GM12878 (cell line): ENCODE measurements at regions not wholly inside any gene's neighbourhood (a gene's known extent, or its start where the extent isn't known, plus 50 kb on each side); places are given as distances from the start of the nearest gene placed in this dataset.

Source experiments
- ATAC-seq: fragments of 200-7000 bp; cut with Tn5 transposase; 3 replicates; pipeline ENCODE4 v1.9.1; 2020; ENCODE audit warnings: mild to moderate bottlenecking, moderate library complexity
- BruUV-seq: library from RNA; stranded (reverse); fragments of 400-500 nt; replicated peaks from 2 replicates; lab custom pipeline; 2021; lab: Mats Ljungman, UMichigan
- CTCF ChIA-PET: fragments of 300-600 bp; sonication (Branson Sonifier 250); formaldehyde crosslinking; extraction: SDS; loops from one replicate; lab custom pipeline; 2021; ENCODE audit warnings: inconsistent platforms; lab: Yijun Ruan, JAX
- POLR2A ChIA-PET: fragments of 350-600 bp; formaldehyde crosslinking; extraction: SDS; loops from one replicate; lab custom pipeline; 2021; ENCODE audit warnings: inconsistent platforms; lab: Charles Lee
- RAD21 ChIA-PET: fragments of 300-600 bp; sonication (Branson Sonifier 250); formaldehyde crosslinking; loops from one replicate; lab custom pipeline; 2023; ENCODE audit warnings: antibody characterized with exemption; ENCODE audit not compliant: unreplicated experiment; lab: Charles Lee
- SMC1A ChIA-PET: fragments of 300-600 bp; sonication (Branson Sonifier 250); formaldehyde crosslinking; loops from one replicate; lab custom pipeline; 2023; ENCODE audit not compliant: unreplicated experiment, uncharacterized antibody; lab: Charles Lee
- DNase-seq: peaks from one replicate; pipeline ENCODE4 v3.0.0-alpha.2; 2011; ENCODE audit warnings: low read depth, low spot score
- FAIRE-seq: peaks from 3 replicates; lab custom pipeline; 2011; peaks lifted over from hg19 to GRCh38; lab: Jason Lieb, UNC
- H2AFZ ChIP-seq: 2 replicates; pipeline ENCODE4 v1.6.0; 2011; ENCODE audit warnings: low read depth, low read length, control low read depth; ENCODE audit not compliant: control insufficient read depth
- H3K27ac ChIP-seq: 2 replicates; pipeline ENCODE4 v1.5.1; 2011; ENCODE audit warnings: control low read depth; ENCODE audit not compliant: control insufficient read depth, insufficient read depth
- H3K27me3 ChIP-seq, 2 experiments: replicated peaks in 1 of 2; 2 replicates each; pipeline versions ENCODE4 v1.6.0 to v1.6.1; 2011; ENCODE audit warnings: low read length in 1 of 2; ENCODE audit not compliant: control insufficient read depth in 2 of 2, insufficient read depth in 2 of 2
- H3K36me3 ChIP-seq, 2 experiments: 2 replicates each; pipeline ENCODE4 v1.5.1; 2011; ENCODE audit warnings: low read length in 1 of 2; ENCODE audit not compliant: control insufficient read depth in 2 of 2, insufficient read depth in 2 of 2
- H3K4me1 ChIP-seq: 2 replicates; pipeline ENCODE4 v1.6.1; 2011; ENCODE audit warnings: mild to moderate bottlenecking, low read length, moderate library complexity, mixed read lengths; ENCODE audit not compliant: control insufficient read depth, insufficient read depth
- H3K4me2 ChIP-seq: 2 replicates; pipeline ENCODE4 v1.6.0; 2011; ENCODE audit warnings: control low read depth; ENCODE audit not compliant: control insufficient read depth, insufficient read depth
- H3K4me3 ChIP-seq: fragments of 200-600 bp; sonication (generic); 2 replicates; pipeline ENCODE4 v1.5.1; 2016
- H3K79me2 ChIP-seq: 2 replicates; pipeline ENCODE4 v1.6.0; 2011; ENCODE audit warnings: low read length; ENCODE audit not compliant: control insufficient read depth, insufficient read depth
- H3K9ac ChIP-seq: 2 replicates; pipeline ENCODE4 v1.8.0; 2011; ENCODE audit warnings: low read length, control low read depth, mixed read lengths; ENCODE audit not compliant: control insufficient read depth, insufficient read depth
- H3K9me3 ChIP-seq: replicated peaks from 3 replicates; pipeline ENCODE4 v1.5.1; 2011; ENCODE audit warnings: mild to moderate bottlenecking, low read length; ENCODE audit not compliant: control insufficient read depth, insufficient read depth
- H4K20me1 ChIP-seq: 2 replicates; pipeline ENCODE4 v1.6.0; 2011; ENCODE audit not compliant: control insufficient read depth, insufficient read depth
- CBX3 ChIP-seq: fragments of 200-600 bp; sonication (generic); IDR thresholded peaks from 2 replicates; pipeline ENCODE4 v1.6.1; 2016; ENCODE audit warnings: low read depth, borderline replicate concordance
- NFYB ChIP-seq: IDR thresholded peaks from 2 replicates; pipeline ENCODE4 v1.6.1; 2011; ENCODE audit warnings: low read depth, mild to moderate bottlenecking, low read length, improper control_type of control experiment, moderate library complexity; ENCODE audit not compliant: insufficient read depth
- POLR2AphosphoS5 ChIP-seq: IDR thresholded peaks from 2 replicates; pipeline ENCODE4 v1.6.1; 2011; ENCODE audit warnings: mild to moderate bottlenecking, low read length, inconsistent platforms
- POU2F2 ChIP-seq: IDR thresholded peaks from 3 replicates; pipeline ENCODE4 v1.6.1; 2011; ENCODE audit warnings: low read depth, mild to moderate bottlenecking, low read length, borderline replicate concordance
- RUNX3 ChIP-seq: IDR thresholded peaks from 2 replicates; pipeline ENCODE4 v1.6.1; 2012; ENCODE audit warnings: low read length, inconsistent platforms
- TCF7 ChIP-seq: IDR thresholded peaks from 2 replicates; pipeline ENCODE4 v1.6.1; 2014; ENCODE audit warnings: antibody characterized with exemption, borderline replicate concordance
- ZBTB33 ChIP-seq: fragments of 450-650 bp; IDR thresholded peaks from 2 replicates; pipeline ENCODE4 v1.6.1; 2017; ENCODE audit warnings: mild to moderate bottlenecking
- ZNF687 ChIP-seq: fragments of 450-650 bp; IDR thresholded peaks from 2 replicates; pipeline ENCODE4 v1.6.1; 2017; ENCODE audit warnings: mild to moderate bottlenecking, moderate library complexity
- whole genome bisulfite sequencing: methylation state at CpG from one replicate; pipeline ENCODE4 v1.1.6; 2016; ENCODE audit warnings: low lambda C conversion rate; ENCODE audit not compliant: insufficient replicate concordance, insufficient coverage; ENCODE audit errors: missing lambda C conversion rate; 5-methylcytosine and 5-hydroxymethylcytosine counted together
- in situ Hi-C: fragments of 300-500 bp; cut with MboI; formaldehyde crosslinking; loops from 9 replicates; pipeline ENCODE4 v1.14.3; 2018; ENCODE audit warnings: mixed read lengths
- intact Hi-C: fragments of 100-400 bp; cut with micrococcal nuclease; formaldehyde crosslinking; loops from one replicate; pipeline ENCODE4 v1.14.2; 2022; ENCODE audit not compliant: unreplicated experiment
- TF ChIP-seq, protein P1 (sequence below): IDR thresholded peaks from 2 replicates; pipeline ENCODE4 v1.6.1; 2012; ENCODE audit warnings: mild to moderate bottlenecking, low read depth, low read length

- TF ChIP-seq ZNF687 (no peak), POLR2AphosphoS5 (no peak), RUNX3 (no peak), POU2F2 (no peak), CBX3 (no peak), NFYB (no peak), TCF7 (no peak), ZBTB33 (no peak)
- TF ChIP-seq, protein P1, sequence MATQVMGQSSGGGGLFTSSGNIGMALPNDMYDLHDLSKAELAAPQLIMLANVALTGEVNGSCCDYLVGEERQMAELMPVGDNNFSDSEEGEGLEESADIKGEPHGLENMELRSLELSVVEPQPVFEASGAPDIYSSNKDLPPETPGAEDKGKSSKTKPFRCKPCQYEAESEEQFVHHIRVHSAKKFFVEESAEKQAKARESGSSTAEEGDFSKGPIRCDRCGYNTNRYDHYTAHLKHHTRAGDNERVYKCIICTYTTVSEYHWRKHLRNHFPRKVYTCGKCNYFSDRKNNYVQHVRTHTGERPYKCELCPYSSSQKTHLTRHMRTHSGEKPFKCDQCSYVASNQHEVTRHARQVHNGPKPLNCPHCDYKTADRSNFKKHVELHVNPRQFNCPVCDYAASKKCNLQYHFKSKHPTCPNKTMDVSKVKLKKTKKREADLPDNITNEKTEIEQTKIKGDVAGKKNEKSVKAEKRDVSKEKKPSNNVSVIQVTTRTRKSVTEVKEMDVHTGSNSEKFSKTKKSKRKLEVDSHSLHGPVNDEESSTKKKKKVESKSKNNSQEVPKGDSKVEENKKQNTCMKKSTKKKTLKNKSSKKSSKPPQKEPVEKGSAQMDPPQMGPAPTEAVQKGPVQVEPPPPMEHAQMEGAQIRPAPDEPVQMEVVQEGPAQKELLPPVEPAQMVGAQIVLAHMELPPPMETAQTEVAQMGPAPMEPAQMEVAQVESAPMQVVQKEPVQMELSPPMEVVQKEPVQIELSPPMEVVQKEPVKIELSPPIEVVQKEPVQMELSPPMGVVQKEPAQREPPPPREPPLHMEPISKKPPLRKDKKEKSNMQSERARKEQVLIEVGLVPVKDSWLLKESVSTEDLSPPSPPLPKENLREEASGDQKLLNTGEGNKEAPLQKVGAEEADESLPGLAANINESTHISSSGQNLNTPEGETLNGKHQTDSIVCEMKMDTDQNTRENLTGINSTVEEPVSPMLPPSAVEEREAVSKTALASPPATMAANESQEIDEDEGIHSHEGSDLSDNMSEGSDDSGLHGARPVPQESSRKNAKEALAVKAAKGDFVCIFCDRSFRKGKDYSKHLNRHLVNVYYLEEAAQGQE: no peak
- TF ChIP-seq, all 136 proteins: peak for 0
- 0% methylated on average over 1 of the region's 1 CpG for WGBS
- no peaks in the 10 kb centered on the region for H3K36me3 ChIP-seq
- no peak for ATAC-seq
- DNase-seq: no peak
- no TSS peak for BruUV-seq
- ChIA-PET RAD21 (no interaction called here), CTCF (interaction anchor here (0.7 kb wide), 1 partner anchor 13 kb away, joined by 3 read pairs; no protein-coding TSS in a partner anchor), POLR2A (no interaction called here), SMC1A (no interaction called here)
- no peak overlapping the region for H3K27ac ChIP-seq
- intact Hi-C loops: no loop called here
- H2AFZ ChIP-seq: no peak overlapping the region
- H3K9ac ChIP-seq: no peak overlapping the region
- H3K27me3 ChIP-seq: no peaks in the 10 kb centered on the region; a peak in 1 of 4 replicates
- H3K4me1 ChIP-seq: no peaks in the 10 kb centered on the region
- H3K79me2 ChIP-seq: no peaks in the 10 kb centered on the region
- in situ Hi-C loops: no loop called here
- H4K20me1 ChIP-seq: no peaks in the 10 kb centered on the region
- no peak overlapping the region for H3K4me2 ChIP-seq
- no peaks in the 10 kb centered on the region; the same call in 2 of the 3 replicates for H3K9me3 ChIP-seq
- FAIRE-seq: no peak
- no peak overlapping the region for H3K4me3 ChIP-seq
Measured at GRCh38 chr13:50203256-50203941, 188.2 kb downstream of the KCNRG start.
